OCI-LY1 (cell line): ENCODE measurements at regions not wholly inside any gene's neighbourhood (a gene's known extent, or its start where the extent isn't known, plus 50 kb on each side); places are given as distances from the start of the nearest gene placed in this dataset.

Experiments used
- EZH2 ChIP-seq: fragments of 200-600 bp; sonication (generic), shearing (Covaris generic); IDR thresholded peaks from 2 replicates; pipeline ENCODE4 v1.8.0; 2017; ENCODE audit warnings: borderline replicate concordance, mixed run types, mild to moderate bottlenecking, antibody characterized with exemption, low read length, moderate library complexity, mixed read lengths
- TF ChIP-seq, protein P1 (sequence below): fragments of 200-600 bp; sonication (generic), shearing (Covaris generic); IDR thresholded peaks from 2 replicates; pipeline ENCODE4 v1.5.1; 2017; ENCODE audit warnings: mild to moderate bottlenecking, antibody characterized with exemption, low read length, moderate library complexity, mixed read lengths

DNA sequence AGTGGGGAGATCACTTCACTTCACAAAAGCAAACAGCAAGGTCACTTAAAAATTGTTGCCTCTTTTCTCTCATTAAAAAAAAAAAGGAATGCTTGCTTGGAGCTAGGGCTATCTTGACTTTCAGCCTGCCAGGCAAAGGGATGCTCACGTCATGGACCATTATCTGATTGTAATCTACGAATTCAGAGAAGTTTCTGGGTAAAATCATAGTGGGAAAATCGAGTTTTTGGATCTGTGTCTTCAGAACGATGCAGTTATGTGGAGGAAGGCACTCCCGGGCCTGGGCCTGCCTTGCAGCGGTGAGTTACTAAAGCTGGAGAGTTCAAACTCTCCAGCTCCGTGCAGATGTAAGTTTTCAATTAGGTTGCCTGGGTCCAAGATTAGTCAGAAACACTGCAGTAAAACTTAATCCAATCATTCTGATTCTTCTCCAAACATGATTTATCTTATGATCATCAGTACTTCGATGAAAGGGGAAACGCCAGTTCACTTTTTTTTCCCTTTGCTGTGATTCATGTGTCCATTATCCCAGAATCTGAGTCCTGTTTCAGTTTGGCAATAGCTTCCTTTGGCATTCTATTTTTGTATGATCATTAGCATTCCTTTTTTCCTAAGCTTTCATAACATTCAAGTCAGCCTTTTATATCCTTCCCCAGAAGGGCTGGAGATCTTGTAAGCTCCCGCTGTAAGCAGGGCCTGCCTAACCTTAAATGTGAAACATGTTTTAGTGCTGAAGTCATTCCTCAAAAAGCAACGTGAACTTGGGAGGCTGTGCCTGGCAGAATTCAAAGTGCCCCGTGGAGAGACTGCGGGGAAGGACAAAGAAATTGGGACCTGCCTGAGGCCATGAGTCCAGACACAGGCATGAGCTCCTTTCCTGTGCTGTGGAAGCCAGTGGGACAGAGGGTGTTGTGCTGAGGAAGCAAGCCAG is 119.3 kb upstream of the TWIST2 start:
- TF ChIP-seq, protein P1, sequence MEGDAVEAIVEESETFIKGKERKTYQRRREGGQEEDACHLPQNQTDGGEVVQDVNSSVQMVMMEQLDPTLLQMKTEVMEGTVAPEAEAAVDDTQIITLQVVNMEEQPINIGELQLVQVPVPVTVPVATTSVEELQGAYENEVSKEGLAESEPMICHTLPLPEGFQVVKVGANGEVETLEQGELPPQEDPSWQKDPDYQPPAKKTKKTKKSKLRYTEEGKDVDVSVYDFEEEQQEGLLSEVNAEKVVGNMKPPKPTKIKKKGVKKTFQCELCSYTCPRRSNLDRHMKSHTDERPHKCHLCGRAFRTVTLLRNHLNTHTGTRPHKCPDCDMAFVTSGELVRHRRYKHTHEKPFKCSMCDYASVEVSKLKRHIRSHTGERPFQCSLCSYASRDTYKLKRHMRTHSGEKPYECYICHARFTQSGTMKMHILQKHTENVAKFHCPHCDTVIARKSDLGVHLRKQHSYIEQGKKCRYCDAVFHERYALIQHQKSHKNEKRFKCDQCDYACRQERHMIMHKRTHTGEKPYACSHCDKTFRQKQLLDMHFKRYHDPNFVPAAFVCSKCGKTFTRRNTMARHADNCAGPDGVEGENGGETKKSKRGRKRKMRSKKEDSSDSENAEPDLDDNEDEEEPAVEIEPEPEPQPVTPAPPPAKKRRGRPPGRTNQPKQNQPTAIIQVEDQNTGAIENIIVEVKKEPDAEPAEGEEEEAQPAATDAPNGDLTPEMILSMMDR = no peak
- TF ChIP-seq EZH2 = no peak
